SH-SY5Y (cell line): ENCODE measurements at regions not wholly inside any gene's neighbourhood (a gene's known extent, or its start where the extent isn't known, plus 50 kb on each side); places are given as distances from the start of the nearest gene placed in this dataset.

Experiments used
- GATA2 ChIP-seq: IDR thresholded peaks from 2 replicates; pipeline ENCODE4 v1.6.1; 2011; ENCODE audit warnings: mild to moderate bottlenecking, low read depth, low read length
- GATA3 ChIP-seq: IDR thresholded peaks from 2 replicates; pipeline ENCODE4 v1.6.1; 2011; ENCODE audit warnings: low read depth, mild to moderate bottlenecking, low read length, moderate library complexity

- no peak for TF ChIP-seq GATA3
- no peak for TF ChIP-seq GATA2
These were observed 545.6 kb upstream of the MEF2C start for GRCh38 chr5:89428624-89429023.

GRCh38 chr5:89425062-89425461, 542.1 kb upstream of the MEF2C start:
- TF ChIP-seq GATA2 (no peak), GATA3 (no peak)

- no peak for TF ChIP-seq GATA3
- no peak for TF ChIP-seq GATA2
These were observed 538.1 kb upstream of the MEF2C start for GRCh38 chr5:89421035-89421434.

- no peak for TF ChIP-seq GATA3
- TF ChIP-seq GATA2: no peak
These were observed 535.6 kb upstream of the MEF2C start for GRCh38 chr5:89418407-89419085.

GRCh38 chr5:89417990-89418389, 535.0 kb upstream of the MEF2C start:
- no peak for TF ChIP-seq GATA2
- TF ChIP-seq GATA3: no peak

- no peak for TF ChIP-seq GATA3
These were observed 534.5 kb upstream of the MEF2C start for GRCh38 chr5:89417515-89417914.

GRCh38 chr5:89411891-89412290, 528.9 kb upstream of the MEF2C start:
- no peak for TF ChIP-seq GATA2
- TF ChIP-seq GATA3: no peak

GRCh38 chr5:89407054-89407453, 524.1 kb upstream of the MEF2C start:
- TF ChIP-seq GATA3 (no peak), GATA2 (no peak)

- TF ChIP-seq GATA3 (no peak), GATA2 (no peak)
These were observed 518.7 kb upstream of the MEF2C start for GRCh38 chr5:89401659-89402058.

- TF ChIP-seq GATA2 (no peak), GATA3 (no peak)
These were observed 518.0 kb upstream of the MEF2C start for GRCh38 chr5:89401012-89401411.

GRCh38 chr5:89399548-89399947, 516.6 kb upstream of the MEF2C start:
- TF ChIP-seq GATA3 (no peak), GATA2 (no peak)

GRCh38 chr5:89397096-89397495, 514.1 kb upstream of the MEF2C start:
- TF ChIP-seq GATA2 (no peak), GATA3 (no peak)

GRCh38 chr5:89396278-89396954, 513.4 kb upstream of the MEF2C start:
- TF ChIP-seq GATA3 (no peak), GATA2 (no peak)

- TF ChIP-seq GATA2 (no peak), GATA3 (no peak)
These were observed 512.1 kb upstream of the MEF2C start for GRCh38 chr5:89395111-89395510.

GRCh38 chr5:89388872-89389271, 505.9 kb upstream of the MEF2C start:
- no peak for TF ChIP-seq GATA3
- no peak for TF ChIP-seq GATA2
